ENCODE measurements at regions not wholly inside any gene's neighbourhood (a gene's known extent, or its start where the extent isn't known, plus 50 kb on each side); places are given as distances from the start of the nearest gene placed in this dataset.
"Not testable (repeated sequence)": the region's sequence is repeated elsewhere in the genome, so short reads cannot be mapped to it uniquely, and the experiment has no call there.

DNA sequence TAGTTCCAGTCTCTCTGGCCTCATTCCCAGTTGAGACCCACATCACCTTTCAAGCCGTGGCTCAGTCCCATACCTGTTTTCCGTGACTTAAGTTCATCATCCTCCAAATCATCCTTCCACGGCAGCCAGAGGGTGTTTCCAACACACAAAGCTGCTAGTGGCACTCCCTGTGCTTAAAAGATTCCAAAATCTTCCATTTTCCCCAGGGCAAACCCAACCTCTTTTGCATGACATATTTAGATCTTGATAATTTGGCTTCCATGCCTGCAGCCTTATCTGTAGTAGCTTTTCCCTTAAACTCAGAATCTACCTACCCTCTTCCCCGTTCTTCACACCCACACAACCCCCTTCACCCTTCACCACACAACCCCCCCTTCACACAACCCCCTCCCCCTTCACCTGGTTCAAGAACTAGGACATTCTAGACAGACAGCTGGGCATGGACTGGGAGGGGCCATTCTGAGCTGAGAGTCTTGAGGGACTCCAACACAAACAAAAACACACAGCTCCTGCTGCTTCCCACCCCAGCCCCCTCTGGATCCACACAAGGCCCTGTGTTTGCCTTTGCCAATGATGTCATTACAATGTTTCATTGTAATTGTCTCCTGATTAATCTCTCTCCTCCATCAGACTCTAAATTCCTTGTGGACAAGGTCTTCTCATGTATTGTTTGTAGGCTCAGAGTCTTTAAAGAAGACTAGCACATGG lies 268.2 kb downstream of the SH3GL2 start:
- no peak for DNase-seq

DNA sequence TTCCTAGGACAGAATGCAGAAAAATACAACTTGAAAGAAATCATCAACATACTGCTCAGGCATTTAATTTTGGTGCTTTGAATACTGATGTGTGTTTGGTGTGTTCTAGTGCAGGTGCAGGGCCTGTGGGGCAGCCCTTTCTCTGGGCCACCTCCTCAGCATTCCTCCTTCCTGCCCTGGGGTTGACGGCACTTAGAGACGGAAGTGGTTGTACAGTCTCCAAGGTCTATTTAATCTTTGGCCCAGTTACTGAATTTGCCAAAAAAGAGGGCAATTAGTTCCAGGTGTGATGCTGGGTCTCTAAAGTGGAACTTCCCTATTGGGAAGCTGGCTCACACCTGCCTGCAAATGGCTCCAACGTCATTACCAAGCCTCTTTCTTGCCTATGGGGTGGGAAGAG lies 269.0 kb downstream of the SH3GL2 start:
- DNase-seq, result no peak

DNA sequence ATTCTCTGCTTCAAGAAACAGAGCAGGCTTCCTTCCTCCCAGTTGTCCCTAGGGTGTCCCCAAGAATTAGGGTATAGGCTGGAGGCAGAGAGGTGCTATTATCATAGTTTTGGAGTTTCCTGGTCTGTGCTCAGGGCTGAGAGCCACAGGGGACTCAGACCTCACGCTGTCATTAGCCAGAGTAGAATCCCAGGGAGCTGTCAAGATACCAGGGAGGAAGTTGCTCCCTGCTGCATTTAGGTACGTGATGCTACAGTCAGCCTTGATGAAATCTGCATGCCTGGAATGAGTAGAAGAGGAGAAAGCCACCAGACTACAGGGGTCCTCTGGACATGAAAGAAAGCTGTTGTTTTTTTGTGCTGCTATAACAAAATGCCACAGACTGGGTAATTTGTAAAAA lies 273.2 kb downstream of the SH3GL2 start:
- DNase-seq, result no peak

DNA sequence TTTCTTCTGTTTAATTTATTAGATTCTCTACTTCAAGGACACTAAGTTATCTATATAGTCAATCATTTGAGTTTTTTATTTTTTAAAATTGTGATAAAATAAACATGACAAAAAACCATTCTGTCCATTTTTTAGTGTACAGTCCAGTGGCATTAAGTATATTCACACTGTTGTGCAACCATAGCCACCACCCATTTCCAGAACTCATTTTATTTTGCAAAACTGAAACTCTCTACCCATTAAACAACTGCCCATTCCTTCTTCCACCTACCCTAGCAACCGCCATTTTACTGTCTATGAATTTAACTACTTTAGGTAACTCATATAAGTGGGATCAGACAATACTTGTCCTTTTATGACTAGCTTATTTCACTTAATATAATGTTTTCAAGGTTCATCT lies 275.6 kb downstream of the SH3GL2 start:
- no peak for DNase-seq

DNA sequence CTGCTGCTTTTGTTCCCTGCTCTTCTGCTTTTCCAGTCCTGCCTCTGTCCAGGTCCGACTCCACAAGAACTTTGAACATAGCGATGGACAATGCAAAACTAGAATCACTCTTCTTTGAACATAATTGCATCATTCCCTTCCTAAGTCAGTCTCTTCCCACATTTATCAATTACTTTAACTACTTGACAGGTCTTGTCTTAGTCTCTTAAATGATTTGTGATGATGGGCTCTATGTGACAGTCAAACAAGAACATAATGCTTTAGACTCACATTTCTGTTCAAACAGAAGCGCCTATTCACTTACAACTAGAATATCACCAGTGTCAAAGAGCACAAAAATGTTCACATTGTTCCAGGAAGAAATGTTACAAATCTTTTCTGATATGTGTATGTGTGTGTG lies 278.1 kb downstream of the SH3GL2 start:
- DNase-seq, result no peak

DNA sequence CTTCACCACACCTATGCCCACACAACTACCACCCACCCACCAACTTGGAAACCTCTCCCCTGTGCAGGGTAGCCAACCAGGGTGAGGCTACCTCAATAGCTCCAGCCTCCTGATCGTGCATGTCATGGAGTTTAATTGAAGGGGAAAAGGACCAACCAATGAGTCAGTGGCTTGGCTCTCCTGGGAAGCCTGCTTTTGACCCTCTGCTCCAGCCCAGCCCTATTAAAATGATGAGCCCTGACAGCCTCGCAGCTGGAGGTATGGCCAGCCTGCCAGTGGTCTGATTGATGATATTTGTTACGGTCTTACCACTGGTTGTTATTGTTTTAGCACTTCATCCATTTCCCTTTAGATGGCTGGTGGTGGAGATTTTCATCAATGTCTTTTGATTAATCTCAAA lies 280.4 kb downstream of the SH3GL2 start:
- no peak for DNase-seq

DNA sequence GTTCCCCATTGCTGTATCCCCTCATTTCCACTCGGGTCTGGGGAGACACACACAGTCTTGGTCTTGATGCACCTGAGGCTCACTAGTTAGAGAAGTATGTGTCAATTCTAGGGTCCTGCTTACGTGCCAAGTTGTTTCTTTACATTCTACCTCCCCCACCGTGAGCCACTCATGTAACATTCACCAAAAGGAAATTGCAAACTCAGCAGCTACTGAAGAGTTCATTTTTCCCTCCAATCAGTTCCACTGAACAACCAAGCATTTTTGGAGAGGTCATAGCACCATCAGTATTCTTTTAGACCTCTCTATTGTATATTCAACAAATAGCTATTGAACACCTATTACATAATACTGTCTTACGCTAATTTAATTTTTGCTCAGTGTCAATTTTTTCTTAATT lies 281.1 kb downstream of the SH3GL2 start:
- no peak for DNase-seq

DNA sequence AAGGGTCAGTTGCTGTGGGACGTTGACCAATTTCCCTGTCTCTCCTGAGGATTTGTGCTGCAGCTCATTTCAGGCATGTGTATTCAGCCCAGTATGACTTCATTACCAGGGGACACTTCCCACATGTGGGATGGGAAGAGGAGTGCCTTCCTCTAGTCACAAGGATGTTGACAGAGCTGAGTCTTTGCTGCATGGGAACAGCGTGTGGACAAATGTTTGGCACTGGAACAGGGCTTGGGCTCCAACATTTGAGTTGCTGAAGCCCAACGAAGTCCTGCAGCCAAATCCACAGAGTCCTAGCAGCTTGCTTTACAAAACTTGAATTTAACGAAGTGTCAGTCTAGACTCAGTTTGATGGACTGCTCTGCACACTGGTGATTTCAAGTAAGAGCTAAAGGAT lies 283.2 kb downstream of the SH3GL2 start:
- no peak for DNase-seq

DNA sequence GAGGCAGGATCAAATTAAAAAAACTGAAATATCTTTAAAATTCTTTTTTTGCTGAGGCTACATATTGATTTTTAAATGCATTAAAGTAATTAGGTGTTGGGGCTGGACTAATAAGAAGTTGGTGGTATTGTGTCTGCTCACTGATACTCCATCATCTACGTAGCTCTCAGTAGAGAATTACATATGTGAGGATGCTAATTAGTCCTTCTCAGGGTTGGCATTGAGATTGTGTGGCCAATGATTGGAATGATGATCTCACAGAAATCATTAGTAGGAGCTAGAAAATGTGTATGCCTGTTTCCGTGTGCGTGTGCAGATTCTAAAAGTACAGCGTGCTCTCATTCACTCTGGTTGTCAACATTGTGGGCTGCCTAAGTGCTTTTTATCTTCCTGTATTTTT lies 283.8 kb downstream of the SH3GL2 start:
- DNase-seq, result no peak

DNA sequence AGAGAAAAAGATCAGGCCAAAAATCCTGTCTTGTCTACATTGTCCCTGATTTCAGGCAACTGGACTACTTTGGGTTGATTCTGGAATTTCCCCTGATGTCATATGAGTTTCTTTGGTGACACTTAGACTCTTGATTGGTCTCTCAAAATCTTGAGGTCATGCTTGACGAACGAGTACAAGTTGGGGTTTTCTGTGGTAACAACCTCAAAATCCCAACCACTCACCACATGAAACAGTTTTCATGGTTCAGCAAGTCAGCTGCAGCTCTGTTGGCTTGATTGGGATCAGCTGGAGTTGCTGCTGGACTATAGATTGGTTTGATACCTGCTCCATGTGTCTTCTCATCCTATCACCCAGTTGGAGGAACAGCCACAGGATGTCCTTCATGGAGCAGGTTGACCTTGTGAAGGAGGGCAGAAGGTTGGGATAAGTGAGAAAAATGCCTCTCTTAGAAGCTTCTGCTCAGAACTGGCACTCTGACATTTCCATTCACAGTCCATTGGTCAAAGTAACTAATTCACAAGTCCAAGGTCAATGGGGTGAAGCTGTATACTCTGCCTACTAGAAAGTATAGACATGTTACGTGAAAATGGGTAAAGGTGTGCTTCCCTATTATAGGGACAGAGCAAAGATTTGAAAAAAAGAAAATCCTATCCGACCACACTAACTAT lies 284.5 kb downstream of the SH3GL2 start:
- no peak for DNase-seq

DNA sequence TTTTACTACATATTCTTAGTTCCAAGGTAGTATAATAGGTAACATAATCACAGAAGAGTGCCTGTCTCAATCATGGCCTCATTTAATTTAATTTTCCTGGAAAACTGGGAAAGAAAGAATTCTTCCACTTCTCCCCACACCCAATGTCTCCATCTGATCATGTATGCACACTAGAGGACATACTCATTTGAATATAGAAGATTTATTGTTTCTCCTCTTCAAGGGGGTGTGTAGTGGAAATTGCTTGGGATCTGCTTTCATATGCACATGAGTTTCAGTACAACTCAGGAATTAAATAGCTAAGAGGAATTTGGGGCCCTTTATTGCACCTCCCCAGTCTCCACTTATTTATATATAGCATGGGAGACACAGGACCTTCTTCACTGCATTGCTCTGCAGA lies 285.1 kb downstream of the SH3GL2 start:
- DNase-seq, result no peak

DNA sequence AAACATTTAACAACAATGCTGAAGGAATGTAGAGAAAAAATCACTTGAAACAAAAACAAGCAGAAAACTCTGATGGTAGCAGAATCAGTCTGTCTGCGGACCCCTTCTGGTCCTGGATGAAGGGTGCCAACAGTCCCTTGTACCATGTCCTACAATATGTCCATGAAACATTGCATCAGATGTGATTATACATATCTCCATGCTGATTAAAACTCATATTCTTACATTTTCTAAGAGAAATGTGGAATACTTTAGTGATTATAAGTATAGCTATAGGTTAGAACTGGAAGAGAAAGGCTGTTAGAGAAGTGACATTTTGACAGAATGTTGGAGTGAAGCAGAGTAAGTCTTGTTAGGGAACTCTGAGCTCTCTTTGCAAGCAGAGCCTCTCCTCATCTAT lies 286.1 kb downstream of the SH3GL2 start:
- DNase-seq, result no peak

DNA sequence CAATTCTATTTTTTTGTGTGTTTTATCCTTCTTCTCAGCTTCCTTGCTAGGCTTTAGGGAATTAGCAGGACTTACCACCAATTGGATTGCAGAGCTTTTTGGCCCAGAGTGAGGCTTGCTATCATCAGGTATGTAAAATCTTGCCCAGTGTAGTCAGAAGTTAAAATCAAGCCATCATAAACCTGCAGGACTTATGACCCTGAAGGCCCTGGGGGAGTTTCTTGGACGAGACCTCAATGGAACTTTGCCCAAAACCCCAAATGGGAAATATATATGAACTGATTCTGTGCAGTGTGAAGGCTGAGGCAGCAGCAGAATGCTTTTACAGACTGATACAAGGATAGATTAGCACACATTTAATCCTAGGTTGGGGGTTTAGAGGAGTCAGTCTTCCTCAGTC lies 287.0 kb downstream of the SH3GL2 start:
- DNase-seq, result no peak

DNA sequence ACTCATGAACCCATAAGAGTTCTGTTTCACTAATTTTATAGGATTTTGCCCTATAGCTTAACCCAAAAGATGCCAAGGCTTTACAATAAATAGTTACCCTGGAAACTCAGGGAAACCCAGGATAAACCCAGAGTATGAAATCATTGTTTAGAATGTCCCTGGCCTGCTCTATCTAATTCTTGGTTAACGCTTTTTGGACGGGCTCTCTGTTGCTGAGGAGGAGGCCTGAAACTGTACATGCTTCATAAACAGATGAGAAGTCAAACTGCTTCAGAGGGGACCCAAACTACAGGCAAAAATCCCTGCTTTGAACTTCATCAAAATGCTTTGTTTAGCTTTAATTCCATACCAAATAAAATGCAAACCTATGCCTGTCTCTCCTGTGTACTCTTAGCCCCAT lies 291.9 kb downstream of the SH3GL2 start:
- DNase-seq, result no peak

DNA sequence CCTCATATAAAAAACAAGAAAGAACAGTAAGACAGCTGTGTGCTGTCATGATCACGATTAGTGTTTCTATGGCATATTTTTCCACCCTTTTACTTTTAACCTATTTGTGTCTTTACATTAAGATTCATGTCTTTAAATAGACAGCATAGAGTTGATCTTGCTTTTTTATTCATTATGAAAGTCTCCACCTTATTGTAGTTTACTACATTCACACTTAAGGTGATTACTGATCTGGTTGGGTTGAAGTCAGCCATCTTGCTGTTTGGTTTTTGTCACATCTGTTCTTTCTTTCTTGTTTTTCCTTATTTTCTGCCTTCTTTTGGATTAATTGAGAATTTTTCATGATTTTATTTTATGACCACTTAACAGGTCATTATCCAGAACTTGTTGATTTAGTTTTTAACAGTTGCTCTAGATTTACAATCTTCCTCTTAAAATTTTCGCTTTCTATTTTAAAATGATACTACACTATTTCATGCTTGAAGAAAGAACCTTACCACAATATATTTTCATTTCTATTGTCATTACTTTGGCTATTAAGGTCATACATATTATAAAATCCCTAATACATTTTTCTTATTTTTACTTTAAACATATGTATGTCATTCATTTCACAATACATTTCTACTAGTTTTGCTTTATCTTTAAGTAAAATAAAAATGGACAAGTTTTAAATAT lies 292.5 kb downstream of the SH3GL2 start:
- no peak for DNase-seq

DNA sequence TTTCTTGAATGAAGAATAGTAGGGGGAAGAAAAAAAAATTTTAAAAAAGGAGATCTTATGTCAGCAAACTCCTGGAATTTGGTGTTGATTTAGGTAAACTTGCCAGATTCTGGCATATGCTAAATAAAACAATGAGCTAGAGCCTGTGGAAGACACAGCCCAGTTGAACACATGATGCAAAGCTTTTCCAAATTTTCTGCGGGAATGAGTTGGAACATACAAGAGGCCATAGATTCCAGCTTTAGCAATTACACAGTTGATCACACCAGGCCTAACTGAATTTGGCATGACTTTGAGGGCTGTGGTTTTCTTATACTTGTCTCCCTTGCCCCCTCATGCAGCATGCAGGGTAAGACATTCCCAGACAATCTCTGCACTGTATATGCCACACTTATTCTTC lies 297.0 kb downstream of the SH3GL2 start:
- no peak for DNase-seq

DNA sequence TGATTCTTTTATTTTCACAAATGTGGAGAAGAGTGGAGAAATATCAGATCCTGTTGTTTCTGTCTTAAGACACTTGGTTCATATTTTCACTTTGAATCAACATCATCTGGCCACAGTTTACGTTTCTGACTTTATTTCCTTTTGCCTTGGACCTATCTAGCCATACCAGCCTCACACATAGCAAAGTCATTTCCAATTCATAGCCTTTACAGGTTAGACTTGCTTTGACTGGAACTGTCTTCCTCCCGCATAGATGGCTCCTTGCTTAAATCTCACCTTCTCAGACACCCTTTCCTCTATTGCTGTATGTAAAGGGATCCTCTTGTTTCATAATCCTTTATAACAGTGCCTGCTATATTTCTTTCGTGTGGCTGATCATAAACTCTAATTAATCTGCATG lies 297.8 kb downstream of the SH3GL2 start:
- DNase-seq, result no peak

DNA sequence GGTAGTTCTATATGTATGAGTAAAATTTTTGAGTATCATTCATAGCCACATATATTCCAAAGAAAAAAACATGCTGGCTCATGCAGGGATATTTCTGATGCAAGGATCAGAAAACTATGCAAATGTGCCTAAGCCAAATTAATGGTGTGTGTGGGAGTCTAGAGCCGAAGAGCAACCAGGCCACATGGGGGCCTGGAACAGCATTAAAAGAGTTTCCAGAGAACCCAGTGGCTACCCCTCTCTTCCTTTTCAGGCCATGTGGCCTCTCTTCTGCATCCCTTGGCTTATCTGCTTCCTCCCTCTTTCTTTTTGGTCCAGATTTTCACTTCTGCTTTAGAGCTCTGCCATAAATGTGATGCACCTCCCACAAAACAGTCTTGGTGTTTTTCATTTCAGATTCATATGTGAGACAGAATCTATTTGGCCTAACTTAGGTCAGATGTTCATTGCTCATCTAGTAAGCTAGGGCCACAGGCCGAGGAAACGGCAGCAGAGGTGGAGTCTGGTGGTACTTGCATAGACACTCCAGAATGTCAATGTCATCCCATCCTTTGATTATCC lies 300.0 kb downstream of the SH3GL2 start:
- DNase-seq, result no peak

DNA sequence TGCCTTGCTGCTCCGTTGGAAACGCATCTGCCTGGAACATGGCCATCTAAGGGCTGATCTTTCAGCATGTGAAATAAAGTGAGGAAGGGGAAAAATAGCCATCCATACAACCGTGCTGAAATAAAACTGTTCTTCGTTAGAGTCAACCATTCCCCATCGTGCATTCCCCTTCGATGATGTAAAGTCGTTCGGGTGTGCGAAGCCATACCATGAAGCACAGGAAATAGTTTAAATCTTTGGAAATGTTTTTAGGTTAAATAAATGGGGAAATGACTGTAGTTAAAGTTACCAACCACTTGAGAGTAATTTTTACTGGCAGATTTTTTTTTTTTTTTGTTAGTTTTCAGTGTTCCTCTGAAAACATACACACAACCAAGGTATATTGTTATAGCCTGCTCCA lies 302.5 kb downstream of the SH3GL2 start:
- no peak for DNase-seq

DNA sequence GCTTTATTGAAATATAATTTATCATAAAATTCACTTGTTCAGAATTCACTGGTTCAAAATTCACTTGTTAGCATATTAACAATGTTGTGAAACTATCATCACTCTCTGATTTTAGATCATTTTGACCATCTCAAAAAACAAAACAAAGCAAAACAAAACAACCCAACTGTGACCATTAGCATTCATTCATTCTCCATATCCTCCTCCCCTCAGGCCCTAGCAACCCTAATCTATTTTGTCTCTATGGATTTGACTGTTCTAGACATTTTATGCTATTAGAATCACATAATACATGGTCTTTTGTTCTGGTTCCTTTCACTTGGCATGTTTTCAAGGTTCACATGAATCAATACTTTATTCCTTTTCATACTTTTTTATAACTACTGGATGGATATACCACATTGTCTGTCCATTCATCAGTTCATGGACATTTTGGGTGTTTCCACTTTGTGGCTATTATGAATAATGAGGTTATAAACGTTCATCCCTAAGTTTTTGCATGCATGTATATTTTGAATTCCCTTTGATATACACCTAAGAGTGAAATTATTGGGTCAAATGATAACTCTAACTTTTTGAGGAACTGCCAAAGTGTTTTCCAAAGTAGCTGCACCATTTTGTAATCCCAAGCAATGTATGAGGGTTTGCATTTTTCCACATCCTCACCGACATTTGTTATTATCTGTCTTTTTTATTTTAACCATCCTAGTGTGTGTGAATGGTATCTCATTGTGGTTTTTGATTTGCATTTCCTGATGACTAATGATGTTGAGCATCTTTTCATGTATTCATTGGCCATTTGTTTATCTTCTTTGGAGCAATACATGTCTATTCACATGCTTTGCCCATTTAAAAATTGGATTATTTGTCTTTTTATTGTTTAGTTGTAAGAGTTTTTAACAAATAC lies 304.1 kb downstream of the SH3GL2 start:
- DNase-seq, result no peak

DNA sequence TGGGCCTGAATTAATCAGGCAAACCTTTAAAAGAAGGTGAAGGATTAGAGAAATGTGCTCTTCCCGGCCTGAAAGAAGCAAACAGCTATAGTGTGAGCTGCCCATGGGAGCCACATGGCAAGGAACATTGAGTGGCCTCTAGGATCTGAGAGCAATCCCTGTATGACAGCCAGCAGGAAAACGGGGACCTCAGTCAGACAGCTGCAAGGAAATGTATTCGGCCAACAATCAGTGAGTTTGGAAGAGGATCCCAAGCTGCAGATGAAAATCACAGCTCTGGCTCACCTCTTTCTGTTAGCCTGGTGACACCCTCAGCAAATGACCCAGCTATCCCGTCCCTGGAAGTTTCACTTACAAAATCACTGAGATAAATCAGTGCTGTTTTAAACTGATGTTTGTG lies 309.2 kb downstream of the SH3GL2 start:
- no peak for DNase-seq

DNA sequence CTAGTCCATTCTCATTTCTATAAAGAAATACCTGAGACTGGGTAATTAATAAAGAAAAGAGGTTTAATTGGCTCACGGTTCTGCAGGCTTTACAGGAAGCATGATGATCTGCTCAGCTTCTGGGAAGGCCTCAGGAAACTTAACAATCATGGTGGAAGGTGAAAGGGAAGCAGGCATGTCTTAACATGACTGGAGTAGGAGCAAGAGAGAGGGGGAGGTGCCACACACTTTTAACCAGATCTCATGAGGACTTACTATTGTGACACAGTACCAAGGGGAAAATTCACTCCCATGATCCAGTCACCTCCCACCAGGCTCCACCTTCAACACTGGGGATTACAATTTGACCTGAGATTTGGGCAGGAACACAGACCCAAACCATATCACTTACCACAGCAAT lies 310.1 kb downstream of the SH3GL2 start:
- DNase-seq, result not testable (repeated sequence)
